GM23338 (cell line): ENCODE measurements at regions not wholly inside any gene's neighbourhood (a gene's known extent, or its start where the extent isn't known, plus 50 kb on each side); places are given as distances from the start of the nearest gene placed in this dataset.

Experiments used
- ATAC-seq: fragments of 200-7000 bp; cut with Tn5 transposase; 3 replicates; pipeline ENCODE4 v1.9.1; 2020
- DNase-seq: peaks from one replicate; pipeline ENCODE4 v3.0.0-alpha.2; 2015; ENCODE audit warnings: low spot score
- H2AFZ ChIP-seq: fragments of 200-600 bp; sonication (generic); 2 replicates; pipeline ENCODE4 v1.8.0; 2016; ENCODE audit warnings: antibody characterized with exemption, mild to moderate bottlenecking, moderate library complexity
- H3F3A ChIP-seq: fragments of 200-600 bp; sonication (generic); replicated peaks from 2 replicates; pipeline ENCODE4 v1.8.0; 2017; ENCODE audit warnings: antibody characterized with exemption, mixed run types, low read depth
- H3K27ac ChIP-seq: fragments of 200-600 bp; sonication (generic); 2 replicates; pipeline ENCODE4 v1.6.1; 2016; ENCODE audit warnings: low read depth
- H3K27me3 ChIP-seq: fragments of 200-600 bp; sonication (generic); 2 replicates; pipeline ENCODE4 v1.8.0; 2016; ENCODE audit warnings: mild to moderate bottlenecking, mixed run types, moderate library complexity; ENCODE audit not compliant: insufficient read depth
- H3K36me3 ChIP-seq: fragments of 200-600 bp; sonication (generic); 2 replicates; pipeline ENCODE4 v1.8.0; 2016; ENCODE audit warnings: mild to moderate bottlenecking; ENCODE audit not compliant: insufficient read depth
- H3K4me1 ChIP-seq: fragments of 200-600 bp; sonication (generic); 2 replicates; pipeline ENCODE4 v1.8.0; 2016; ENCODE audit warnings: mild to moderate bottlenecking, moderate library complexity; ENCODE audit not compliant: insufficient read depth
- H3K4me2 ChIP-seq: fragments of 200-600 bp; sonication (generic); 2 replicates; pipeline ENCODE4 v1.7.1; 2017; ENCODE audit warnings: mixed run types
- H3K4me3 ChIP-seq: fragments of 200-600 bp; sonication (generic); 2 replicates; pipeline ENCODE4 v1.6.1; 2016; ENCODE audit warnings: mixed run types
- H3K79me2 ChIP-seq: fragments of 200-600 bp; sonication (generic); replicated peaks from 2 replicates; pipeline ENCODE4 v1.8.0; 2017; ENCODE audit warnings: mild to moderate bottlenecking; ENCODE audit not compliant: insufficient read depth
- H3K9me2 ChIP-seq: fragments of 200-600 bp; sonication (generic); 2 replicates; pipeline ENCODE4 v1.8.0; 2017; ENCODE audit not compliant: insufficient read depth
- H4K20me1 ChIP-seq: fragments of 200-600 bp; sonication (generic); replicated peaks from 2 replicates; pipeline ENCODE4 v1.8.0; 2017; ENCODE audit warnings: mild to moderate bottlenecking; ENCODE audit not compliant: insufficient read depth
- H3K27ac Mint-ChIP-seq: 2 replicates; pipeline ENCODE4 v1.8.0; 2020; ENCODE audit warnings: inconsistent platforms, mild to moderate bottlenecking, moderate library complexity, mixed read lengths
- H3K27me3 Mint-ChIP-seq: 3 replicates; pipeline ENCODE4 v1.8.0; 2022; ENCODE audit warnings: low read depth, mild to moderate bottlenecking, moderate library complexity, mixed read lengths, inconsistent platforms; ENCODE audit not compliant: insufficient read depth, poor library complexity
- H3K36me3 Mint-ChIP-seq: 3 replicates; pipeline ENCODE4 v1.8.0; 2021; ENCODE audit warnings: low read depth, mild to moderate bottlenecking, inconsistent platforms, moderate library complexity, mixed read lengths
- H3K4me1 Mint-ChIP-seq: 3 replicates; pipeline ENCODE4 v1.8.0; 2020; ENCODE audit warnings: mild to moderate bottlenecking, inconsistent platforms, mixed read lengths
- H3K4me3 Mint-ChIP-seq: 3 replicates; pipeline ENCODE4 v1.8.0; 2021; ENCODE audit warnings: moderate library complexity, mild to moderate bottlenecking, inconsistent platforms, mixed read lengths
- H3K9me3 Mint-ChIP-seq: 3 replicates; pipeline ENCODE4 v1.8.0; 2020; ENCODE audit warnings: moderate library complexity, mild to moderate bottlenecking, inconsistent platforms, mixed read lengths
- CREB1 ChIP-seq: fragments of 250-450 bp; sonication (Bioruptor Pico); IDR thresholded peaks from 2 replicates; pipeline ENCODE4 v1.5.0; 2020; ENCODE audit warnings: low read depth, mild to moderate bottlenecking, moderate library complexity
- EZH2 ChIP-seq: fragments of 200-600 bp; sonication (generic); IDR thresholded peaks from one replicate; pipeline ENCODE4 v1.8.0; 2017; ENCODE audit warnings: antibody characterized with exemption, mild to moderate bottlenecking, low read depth; ENCODE audit not compliant: unreplicated experiment
- EZH2phosphoT487 ChIP-seq: fragments of 200-600 bp; sonication (generic); IDR thresholded peaks from one replicate; pipeline ENCODE4 v1.8.1; 2018; ENCODE audit warnings: antibody characterized with exemption; ENCODE audit not compliant: unreplicated experiment
- JUNB ChIP-seq: IDR thresholded peaks from one replicate; pipeline ENCODE4 v1.6.1; 2016; ENCODE audit warnings: antibody characterized with exemption; ENCODE audit not compliant: unreplicated experiment
- NANOG ChIP-seq: IDR thresholded peaks from 2 replicates; pipeline ENCODE4 v1.6.1; 2016; ENCODE audit warnings: antibody characterized with exemption, borderline replicate concordance
- POLR2AphosphoS5 ChIP-seq: IDR thresholded peaks from 2 replicates; pipeline ENCODE4 v1.6.1; 2016; ENCODE audit warnings: antibody characterized with exemption, low read depth
- STAT1 ChIP-seq: IDR thresholded peaks from one replicate; pipeline ENCODE4 v1.6.1; 2016; ENCODE audit warnings: antibody characterized with exemption; ENCODE audit not compliant: unreplicated experiment
- ZNF114 ChIP-seq: fragments of 250-450 bp; sonication (Bioruptor Pico); IDR thresholded peaks from 2 replicates; pipeline ENCODE4 v1.5.0; 2020; ENCODE audit warnings: mild to moderate bottlenecking, moderate library complexity
- ZNF331 ChIP-seq: fragments of 250-450 bp; sonication (Bioruptor Pico); IDR thresholded peaks from 2 replicates; pipeline ENCODE4 v1.5.0; 2020; ENCODE audit warnings: low read depth, mild to moderate bottlenecking, moderate library complexity
- TF ChIP-seq, protein P1 (sequence below), 2 experiments: fragments of 200-600 bp in 1 of 2; sonication (generic) in 1 of 2; conservative IDR thresholded peaks; 2 replicates each; pipeline versions ENCODE4 v1.5.1 to v1.6.1; 2016 to 2017; ENCODE audit warnings: antibody characterized with exemption in 2 of 2, low read depth in 2 of 2, mild to moderate bottlenecking in 2 of 2, moderate library complexity in 1 of 2
- TF ChIP-seq, protein P2 (sequence below): IDR thresholded peaks from 2 replicates; pipeline ENCODE4 v1.6.1; 2016; ENCODE audit warnings: antibody characterized with exemption
- TF ChIP-seq, protein P3 (sequence below): fragments of 250-450 bp; sonication (Bioruptor Pico); IDR thresholded peaks from 2 replicates; pipeline ENCODE4 v1.5.0; 2020; ENCODE audit warnings: mild to moderate bottlenecking, moderate library complexity
- TF ChIP-seq, protein P4 (sequence below): IDR thresholded peaks from one replicate; pipeline ENCODE4 v1.6.1; 2018; ENCODE audit warnings: antibody characterized with exemption; ENCODE audit not compliant: unreplicated experiment

DNA sequence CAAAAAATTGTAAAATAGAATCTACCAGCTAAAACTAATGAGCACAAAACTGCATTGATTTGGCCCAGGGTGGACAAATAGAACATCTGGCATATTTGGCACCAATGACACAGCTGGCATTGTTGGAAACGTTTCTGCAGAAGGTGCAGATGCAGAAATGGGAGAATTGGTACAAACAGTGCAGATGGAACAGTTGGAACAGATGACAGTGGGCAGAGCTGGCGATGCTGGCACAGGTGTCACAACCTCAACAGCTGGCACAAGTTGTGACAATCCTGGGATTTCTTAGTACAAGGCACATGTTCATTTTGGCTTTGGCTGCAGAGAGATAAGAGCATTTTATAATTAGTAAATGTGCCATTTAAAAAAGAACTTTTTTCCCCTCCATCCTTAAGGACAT lies 91.1 kb upstream of the ZBTB18 start:
- no peaks in the 10 kb centered on the region for H3K27me3 ChIP-seq
- H3K36me3 ChIP-seq, result no peaks in the 10 kb centered on the region
- DNase-seq, result no peak
- Mint-ChIP-seq H3K27me3 (no peaks in the 10 kb centered on the region), H3K4me3 (no peak overlapping the region), H3K27ac (no peak overlapping the region), H3K9me3 (no peaks in the 10 kb centered on the region), H3K4me1 (peaks cover 17% of the 10 kb centered on the region), H3K36me3 (no peaks in the 10 kb centered on the region)
- H3K4me2 ChIP-seq, result no peak overlapping the region
- no peaks in the 10 kb centered on the region for H3K9me2 ChIP-seq
- no peaks in the 10 kb centered on the region for H3F3A ChIP-seq
- no peak overlapping the region for H2AFZ ChIP-seq
- peaks cover 5% of the 10 kb centered on the region; the same call in 1 of the 2 replicates for H3K4me1 ChIP-seq
- H3K27ac ChIP-seq, result no peak overlapping the region
- no peaks in the 10 kb centered on the region for H4K20me1 ChIP-seq
- TF ChIP-seq ZNF331 (CRISPR knock-in tag) (no peak), EZH2 (no peak), STAT1 (no peak), EZH2phosphoT487 (no peak), ZNF114 (CRISPR knock-in tag) (no peak), CREB1 (CRISPR knock-in tag) (no peak), JUNB (no peak), POLR2AphosphoS5 (no peak), NANOG (no peak)
- TF ChIP-seq, protein P1, sequence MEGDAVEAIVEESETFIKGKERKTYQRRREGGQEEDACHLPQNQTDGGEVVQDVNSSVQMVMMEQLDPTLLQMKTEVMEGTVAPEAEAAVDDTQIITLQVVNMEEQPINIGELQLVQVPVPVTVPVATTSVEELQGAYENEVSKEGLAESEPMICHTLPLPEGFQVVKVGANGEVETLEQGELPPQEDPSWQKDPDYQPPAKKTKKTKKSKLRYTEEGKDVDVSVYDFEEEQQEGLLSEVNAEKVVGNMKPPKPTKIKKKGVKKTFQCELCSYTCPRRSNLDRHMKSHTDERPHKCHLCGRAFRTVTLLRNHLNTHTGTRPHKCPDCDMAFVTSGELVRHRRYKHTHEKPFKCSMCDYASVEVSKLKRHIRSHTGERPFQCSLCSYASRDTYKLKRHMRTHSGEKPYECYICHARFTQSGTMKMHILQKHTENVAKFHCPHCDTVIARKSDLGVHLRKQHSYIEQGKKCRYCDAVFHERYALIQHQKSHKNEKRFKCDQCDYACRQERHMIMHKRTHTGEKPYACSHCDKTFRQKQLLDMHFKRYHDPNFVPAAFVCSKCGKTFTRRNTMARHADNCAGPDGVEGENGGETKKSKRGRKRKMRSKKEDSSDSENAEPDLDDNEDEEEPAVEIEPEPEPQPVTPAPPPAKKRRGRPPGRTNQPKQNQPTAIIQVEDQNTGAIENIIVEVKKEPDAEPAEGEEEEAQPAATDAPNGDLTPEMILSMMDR (conservative IDR thresholded peaks at IDR 0.05; ENCODE audit: low read depth in 2 of 2), result no peak
- TF ChIP-seq, protein P2, sequence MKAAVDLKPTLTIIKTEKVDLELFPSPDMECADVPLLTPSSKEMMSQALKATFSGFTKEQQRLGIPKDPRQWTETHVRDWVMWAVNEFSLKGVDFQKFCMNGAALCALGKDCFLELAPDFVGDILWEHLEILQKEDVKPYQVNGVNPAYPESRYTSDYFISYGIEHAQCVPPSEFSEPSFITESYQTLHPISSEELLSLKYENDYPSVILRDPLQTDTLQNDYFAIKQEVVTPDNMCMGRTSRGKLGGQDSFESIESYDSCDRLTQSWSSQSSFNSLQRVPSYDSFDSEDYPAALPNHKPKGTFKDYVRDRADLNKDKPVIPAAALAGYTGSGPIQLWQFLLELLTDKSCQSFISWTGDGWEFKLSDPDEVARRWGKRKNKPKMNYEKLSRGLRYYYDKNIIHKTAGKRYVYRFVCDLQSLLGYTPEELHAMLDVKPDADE, result no peak
- TF ChIP-seq, protein P3, sequence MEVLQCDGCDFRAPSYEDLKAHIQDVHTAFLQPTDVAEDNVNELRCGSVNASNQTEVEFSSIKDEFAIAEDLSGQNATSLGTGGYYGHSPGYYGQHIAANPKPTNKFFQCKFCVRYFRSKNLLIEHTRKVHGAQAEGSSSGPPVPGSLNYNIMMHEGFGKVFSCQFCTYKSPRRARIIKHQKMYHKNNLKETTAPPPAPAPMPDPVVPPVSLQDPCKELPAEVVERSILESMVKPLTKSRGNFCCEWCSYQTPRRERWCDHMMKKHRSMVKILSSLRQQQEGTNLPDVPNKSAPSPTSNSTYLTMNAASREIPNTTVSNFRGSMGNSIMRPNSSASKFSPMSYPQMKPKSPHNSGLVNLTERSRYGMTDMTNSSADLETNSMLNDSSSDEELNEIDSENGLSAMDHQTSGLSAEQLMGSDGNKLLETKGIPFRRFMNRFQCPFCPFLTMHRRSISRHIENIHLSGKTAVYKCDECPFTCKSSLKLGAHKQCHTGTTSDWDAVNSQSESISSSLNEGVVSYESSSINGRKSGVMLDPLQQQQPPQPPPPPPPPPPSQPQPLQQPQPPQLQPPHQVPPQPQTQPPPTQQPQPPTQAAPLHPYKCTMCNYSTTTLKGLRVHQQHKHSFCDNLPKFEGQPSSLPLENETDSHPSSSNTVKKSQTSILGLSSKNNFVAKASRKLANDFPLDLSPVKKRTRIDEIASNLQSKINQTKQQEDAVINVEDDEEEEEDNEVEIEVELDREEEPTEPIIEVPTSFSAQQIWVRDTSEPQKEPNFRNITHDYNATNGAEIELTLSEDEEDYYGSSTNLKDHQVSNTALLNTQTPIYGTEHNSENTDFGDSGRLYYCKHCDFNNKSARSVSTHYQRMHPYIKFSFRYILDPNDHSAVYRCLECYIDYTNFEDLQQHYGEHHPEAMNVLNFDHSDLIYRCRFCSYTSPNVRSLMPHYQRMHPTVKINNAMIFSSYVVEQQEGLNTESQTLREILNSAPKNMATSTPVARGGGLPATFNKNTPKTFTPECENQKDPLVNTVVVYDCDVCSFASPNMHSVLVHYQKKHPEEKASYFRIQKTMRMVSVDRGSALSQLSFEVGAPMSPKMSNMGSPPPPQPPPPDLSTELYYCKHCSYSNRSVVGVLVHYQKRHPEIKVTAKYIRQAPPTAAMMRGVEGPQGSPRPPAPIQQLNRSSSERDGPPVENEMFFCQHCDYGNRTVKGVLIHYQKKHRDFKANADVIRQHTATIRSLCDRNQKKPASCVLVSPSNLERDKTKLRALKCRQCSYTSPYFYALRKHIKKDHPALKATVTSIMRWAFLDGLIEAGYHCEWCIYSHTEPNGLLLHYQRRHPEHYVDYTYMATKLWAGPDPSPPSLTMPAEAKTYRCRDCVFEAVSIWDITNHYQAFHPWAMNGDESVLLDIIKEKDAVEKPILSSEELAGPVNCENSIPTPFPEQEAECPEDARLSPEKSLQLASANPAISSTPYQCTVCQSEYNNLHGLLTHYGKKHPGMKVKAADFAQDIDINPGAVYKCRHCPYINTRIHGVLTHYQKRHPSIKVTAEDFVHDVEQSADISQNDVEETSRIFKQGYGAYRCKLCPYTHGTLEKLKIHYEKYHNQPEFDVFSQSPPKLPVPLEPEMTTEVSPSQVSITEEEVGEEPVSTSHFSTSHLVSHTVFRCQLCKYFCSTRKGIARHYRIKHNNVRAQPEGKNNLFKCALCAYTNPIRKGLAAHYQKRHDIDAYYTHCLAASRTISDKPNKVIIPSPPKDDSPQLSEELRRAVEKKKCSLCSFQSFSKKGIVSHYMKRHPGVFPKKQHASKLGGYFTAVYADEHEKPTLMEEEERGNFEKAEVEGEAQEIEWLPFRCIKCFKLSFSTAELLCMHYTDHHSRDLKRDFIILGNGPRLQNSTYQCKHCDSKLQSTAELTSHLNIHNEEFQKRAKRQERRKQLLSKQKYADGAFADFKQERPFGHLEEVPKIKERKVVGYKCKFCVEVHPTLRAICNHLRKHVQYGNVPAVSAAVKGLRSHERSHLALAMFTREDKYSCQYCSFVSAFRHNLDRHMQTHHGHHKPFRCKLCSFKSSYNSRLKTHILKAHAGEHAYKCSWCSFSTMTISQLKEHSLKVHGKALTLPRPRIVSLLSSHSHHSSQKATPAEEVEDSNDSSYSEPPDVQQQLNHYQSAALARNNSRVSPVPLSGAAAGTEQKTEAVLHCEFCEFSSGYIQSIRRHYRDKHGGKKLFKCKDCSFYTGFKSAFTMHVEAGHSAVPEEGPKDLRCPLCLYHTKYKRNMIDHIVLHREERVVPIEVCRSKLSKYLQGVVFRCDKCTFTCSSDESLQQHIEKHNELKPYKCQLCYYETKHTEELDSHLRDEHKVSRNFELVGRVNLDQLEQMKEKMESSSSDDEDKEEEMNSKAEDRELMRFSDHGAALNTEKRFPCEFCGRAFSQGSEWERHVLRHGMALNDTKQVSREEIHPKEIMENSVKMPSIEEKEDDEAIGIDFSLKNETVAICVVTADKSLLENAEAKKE (CRISPR knock-in tag), result no peak
- TF ChIP-seq, protein P4, sequence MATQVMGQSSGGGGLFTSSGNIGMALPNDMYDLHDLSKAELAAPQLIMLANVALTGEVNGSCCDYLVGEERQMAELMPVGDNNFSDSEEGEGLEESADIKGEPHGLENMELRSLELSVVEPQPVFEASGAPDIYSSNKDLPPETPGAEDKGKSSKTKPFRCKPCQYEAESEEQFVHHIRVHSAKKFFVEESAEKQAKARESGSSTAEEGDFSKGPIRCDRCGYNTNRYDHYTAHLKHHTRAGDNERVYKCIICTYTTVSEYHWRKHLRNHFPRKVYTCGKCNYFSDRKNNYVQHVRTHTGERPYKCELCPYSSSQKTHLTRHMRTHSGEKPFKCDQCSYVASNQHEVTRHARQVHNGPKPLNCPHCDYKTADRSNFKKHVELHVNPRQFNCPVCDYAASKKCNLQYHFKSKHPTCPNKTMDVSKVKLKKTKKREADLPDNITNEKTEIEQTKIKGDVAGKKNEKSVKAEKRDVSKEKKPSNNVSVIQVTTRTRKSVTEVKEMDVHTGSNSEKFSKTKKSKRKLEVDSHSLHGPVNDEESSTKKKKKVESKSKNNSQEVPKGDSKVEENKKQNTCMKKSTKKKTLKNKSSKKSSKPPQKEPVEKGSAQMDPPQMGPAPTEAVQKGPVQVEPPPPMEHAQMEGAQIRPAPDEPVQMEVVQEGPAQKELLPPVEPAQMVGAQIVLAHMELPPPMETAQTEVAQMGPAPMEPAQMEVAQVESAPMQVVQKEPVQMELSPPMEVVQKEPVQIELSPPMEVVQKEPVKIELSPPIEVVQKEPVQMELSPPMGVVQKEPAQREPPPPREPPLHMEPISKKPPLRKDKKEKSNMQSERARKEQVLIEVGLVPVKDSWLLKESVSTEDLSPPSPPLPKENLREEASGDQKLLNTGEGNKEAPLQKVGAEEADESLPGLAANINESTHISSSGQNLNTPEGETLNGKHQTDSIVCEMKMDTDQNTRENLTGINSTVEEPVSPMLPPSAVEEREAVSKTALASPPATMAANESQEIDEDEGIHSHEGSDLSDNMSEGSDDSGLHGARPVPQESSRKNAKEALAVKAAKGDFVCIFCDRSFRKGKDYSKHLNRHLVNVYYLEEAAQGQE, result no peak
- H3K79me2 ChIP-seq, result no peaks in the 10 kb centered on the region
- H3K4me3 ChIP-seq, result no peak overlapping the region
- ATAC-seq, result no peak
